Spinal cord (tissue), 9 donors: ENCODE measurements at regions not wholly inside any gene's neighbourhood (a gene's known extent, or its start where the extent isn't known, plus 50 kb on each side); places are given as distances from the start of the nearest gene placed in this dataset.
"Not testable (repeated sequence)": the region's sequence is repeated elsewhere in the genome, so short reads cannot be mapped to it uniquely, and the experiment has no call there.

Experiments
- DNase-seq, 6 donors: peaks; one replicate each; pipeline versions ENCODE4 v3.0.0 to v3.0.0-alpha.2; 2013 to 2015; ENCODE audit warnings: low spot score in 6 of 6, low read depth in 4 of 6
- H3K27ac ChIP-seq: one replicate; pipeline ENCODE4 v1.5.1; 2013; ENCODE audit warnings: low read depth, low read length, control low read depth
- H3K27me3 ChIP-seq: one replicate; pipeline ENCODE4 v1.6.1; 2013; ENCODE audit warnings: low read length; ENCODE audit not compliant: control insufficient read depth, insufficient read depth
- H3K36me3 ChIP-seq: one replicate; pipeline ENCODE4 v1.6.1; 2013; ENCODE audit warnings: low read length; ENCODE audit not compliant: control insufficient read depth, insufficient read depth
- H3K4me1 ChIP-seq: one replicate; pipeline ENCODE4 v1.6.1; 2013; ENCODE audit warnings: low read length; ENCODE audit not compliant: control insufficient read depth, insufficient read depth
- H3K4me3 ChIP-seq: one replicate; pipeline ENCODE4 v1.5.1; 2013; ENCODE audit warnings: low read depth, low read length, control low read depth
- H3K9me3 ChIP-seq: one replicate; pipeline ENCODE4 v1.6.1; 2013; ENCODE audit warnings: low read length; ENCODE audit not compliant: control insufficient read depth, insufficient read depth
- WGBS: methylation state at CpG from one replicate; pipeline ENCODE4 v1.1.5; 2013; ENCODE audit warnings: missing lambda C conversion rate; ENCODE audit not compliant: insufficient coverage; 5-methylcytosine and 5-hydroxymethylcytosine counted together
- donor health status: healthy.

DNA sequence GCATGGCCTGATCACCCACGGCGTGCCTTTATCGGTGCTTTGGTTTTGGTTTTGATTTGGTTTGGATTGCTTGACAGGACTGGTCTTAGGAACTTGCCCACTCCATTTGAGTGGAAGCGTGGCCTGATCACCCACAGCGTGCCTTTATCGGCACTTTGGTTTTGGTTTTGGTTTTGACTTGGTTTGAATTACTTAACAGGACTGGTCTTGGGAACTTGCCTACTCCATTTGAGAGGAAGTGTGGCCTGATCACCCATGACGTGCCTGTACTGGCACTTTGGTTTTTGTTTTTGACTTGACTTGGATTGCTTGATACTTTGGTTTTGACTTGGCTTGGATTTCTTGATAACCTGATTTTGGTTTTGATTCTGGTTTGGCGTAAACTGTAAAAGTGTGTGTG is 115.5 kb upstream of the PGR start:
- not testable (repeated sequence) for DNase-seq, H3K27ac ChIP-seq, H3K36me3 ChIP-seq, H3K9me3 ChIP-seq, H3K4me3 ChIP-seq, H3K4me1 ChIP-seq, H3K27me3 ChIP-seq
- WGBS = 94% methylated on average over 7 of the region's 8 CpGs

DNA sequence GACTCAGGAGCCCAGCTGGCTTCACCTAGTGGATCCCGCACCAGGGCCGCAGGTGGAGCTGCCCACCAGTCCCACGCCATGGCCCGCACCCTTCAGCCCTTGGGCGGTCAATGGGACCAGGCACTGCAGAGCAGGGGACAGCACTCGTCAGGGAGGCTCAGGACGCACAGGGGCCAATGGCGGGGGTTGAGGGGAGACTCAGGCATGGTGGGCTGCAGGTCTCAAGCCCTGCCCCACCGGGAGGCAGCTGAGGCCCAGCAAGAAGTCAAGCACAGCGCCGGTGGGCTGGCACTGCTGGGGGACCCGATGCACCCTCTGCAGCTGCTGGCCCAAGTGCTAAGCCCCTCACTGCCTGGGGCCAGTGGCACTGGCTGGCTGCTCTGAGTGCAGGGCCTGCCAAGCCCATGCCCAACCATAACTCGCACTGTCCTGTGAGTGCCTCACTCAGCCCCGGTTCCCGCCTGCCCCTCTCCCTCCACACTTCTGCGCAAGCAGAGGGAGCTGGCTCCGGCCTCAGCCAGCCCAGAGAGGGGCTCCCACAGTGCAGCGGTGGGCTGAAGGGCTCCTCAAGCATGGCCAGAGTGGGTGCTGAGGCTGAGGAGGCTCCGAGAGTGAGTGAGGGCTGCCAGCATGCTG is 111.7 kb upstream of the PGR start:
- 95% methylated on average over 18 of the region's 19 CpGs for WGBS
- no peak for DNase-seq

DNA sequence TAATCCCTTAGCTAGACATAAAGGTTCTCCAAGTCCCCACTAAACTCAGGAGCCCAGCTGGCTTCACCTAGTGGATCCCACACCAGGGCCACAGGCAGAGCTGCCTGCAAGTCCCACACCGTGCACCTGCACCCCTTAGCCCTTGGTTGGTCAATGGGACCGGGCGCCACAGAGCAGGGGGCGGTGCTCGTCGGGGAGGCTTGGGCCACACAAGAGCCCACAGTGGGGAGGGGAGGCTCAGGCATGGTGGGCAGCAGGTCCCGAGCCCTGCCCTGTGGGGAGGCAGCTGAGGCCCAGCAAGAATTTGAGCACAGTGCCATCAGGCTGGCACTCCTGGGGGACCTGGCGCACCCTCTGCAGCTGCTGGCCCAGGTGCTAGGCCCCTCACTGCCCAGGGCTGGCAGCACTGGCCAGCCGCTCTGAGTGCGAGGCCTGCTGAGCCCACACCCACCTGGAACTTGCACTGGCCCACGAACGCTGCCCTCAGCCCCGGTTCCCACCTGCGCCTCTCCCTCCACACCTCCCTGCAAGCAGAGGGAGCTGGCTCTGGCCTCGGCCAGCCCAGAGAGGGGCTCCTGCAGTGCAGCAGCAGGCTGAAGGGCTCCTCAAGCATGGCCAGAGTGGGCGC is 101.7 kb upstream of the PGR start:
- not testable (repeated sequence) for H3K27ac ChIP-seq, H3K36me3 ChIP-seq, H3K4me3 ChIP-seq, H3K4me1 ChIP-seq, DNase-seq, H3K9me3 ChIP-seq, H3K27me3 ChIP-seq
- WGBS = 95% methylated on average over 13 of the region's 16 CpGs

More for the DNA sequence above, 111.7 kb upstream of the PGR start:
- Histone ChIP-seq H3K4me3 (no peak overlapping the region), H3K36me3 (no peaks in the 10 kb centered on the region), H3K9me3 (peaks cover 2% of the 10 kb centered on the region), H3K4me1 (no peaks in the 10 kb centered on the region), H3K27me3 (no peaks in the 10 kb centered on the region), H3K27ac (no peak overlapping the region)

DNA sequence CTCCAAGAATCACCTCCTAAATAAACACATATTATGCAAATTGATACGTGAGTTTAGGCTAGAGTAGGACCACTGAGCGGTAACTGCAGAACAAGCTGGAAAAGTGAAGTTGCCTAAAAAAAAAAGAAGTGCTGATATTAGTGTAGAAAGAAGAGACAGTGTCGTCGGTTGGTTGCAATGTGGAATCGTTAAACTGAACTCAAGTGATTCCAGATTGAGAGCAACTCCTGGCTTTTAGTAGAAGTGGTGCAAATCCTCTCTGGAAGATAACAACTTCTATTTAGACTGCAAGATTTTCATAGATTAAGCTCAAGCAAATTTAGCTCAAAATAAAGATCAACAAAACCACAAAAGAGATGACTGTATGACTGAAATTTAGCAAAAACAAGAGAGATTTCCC is 97.0 kb upstream of the PGR start:
- no peaks in the 10 kb centered on the region for H3K27me3 ChIP-seq
- no peaks in the 10 kb centered on the region for H3K36me3 ChIP-seq
- no peak overlapping the region for H3K4me3 ChIP-seq
- no peak for DNase-seq
- no peaks in the 10 kb centered on the region for H3K4me1 ChIP-seq
- 94% methylated on average over 3 of the region's 5 CpGs for WGBS
- H3K9me3 ChIP-seq = peaks cover 3% of the 10 kb centered on the region
- no peak overlapping the region for H3K27ac ChIP-seq

DNA sequence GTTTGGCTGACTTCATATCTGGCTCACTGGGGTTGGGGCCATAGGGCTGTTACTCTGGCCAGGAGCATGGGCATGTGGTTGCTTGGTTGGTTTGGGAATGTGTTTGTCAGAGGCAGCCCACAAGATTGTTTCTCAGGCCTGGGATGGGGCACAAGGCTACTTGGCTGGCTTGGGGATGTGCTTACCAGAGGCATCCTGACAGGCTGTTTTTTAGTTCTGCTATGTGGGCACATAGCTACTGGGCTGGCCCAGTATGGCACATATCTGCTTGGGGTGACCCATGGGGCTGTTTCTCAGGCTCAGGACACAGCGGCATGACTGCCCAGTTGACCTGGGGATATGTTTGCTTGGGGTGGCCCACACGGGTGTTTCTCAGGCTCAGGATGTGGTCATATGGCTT is 94.6 kb upstream of the PGR start:
- WGBS = 67% methylated on average over 2 of the region's 2 CpGs
- Histone ChIP-seq H3K4me3 (no peak overlapping the region), H3K27ac (no peak overlapping the region), H3K27me3 (no peaks in the 10 kb centered on the region), H3K4me1 (no peaks in the 10 kb centered on the region), H3K36me3 (no peaks in the 10 kb centered on the region), H3K9me3 (no peaks in the 10 kb centered on the region)
- DNase-seq = no peak

DNA sequence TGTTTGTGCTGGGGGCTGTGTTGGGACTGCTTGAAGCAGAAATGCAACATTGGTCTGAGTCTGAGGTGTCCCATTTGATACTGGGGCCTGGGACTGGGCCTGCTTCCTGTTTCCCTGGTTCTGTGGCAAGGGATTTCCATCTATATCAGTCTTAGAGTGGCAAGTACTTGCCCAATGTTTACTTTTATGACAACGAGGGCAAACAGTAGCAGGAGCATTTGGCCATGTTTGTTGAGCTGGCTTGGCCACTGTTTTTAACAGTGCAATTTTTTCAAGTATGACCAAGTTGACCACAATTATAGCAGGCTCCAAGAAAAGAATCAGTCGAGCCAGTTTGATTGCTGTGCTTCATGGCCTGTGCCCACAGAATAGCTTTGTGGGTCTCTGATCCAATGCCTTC is 88.5 kb upstream of the PGR start:
- H3K9me3 ChIP-seq, H3K27me3 ChIP-seq, DNase-seq, H3K4me1 ChIP-seq, H3K4me3 ChIP-seq, H3K36me3 ChIP-seq, H3K27ac ChIP-seq: not testable (repeated sequence)
- 67% methylated on average over 1 of the region's 2 CpGs for WGBS

DNA sequence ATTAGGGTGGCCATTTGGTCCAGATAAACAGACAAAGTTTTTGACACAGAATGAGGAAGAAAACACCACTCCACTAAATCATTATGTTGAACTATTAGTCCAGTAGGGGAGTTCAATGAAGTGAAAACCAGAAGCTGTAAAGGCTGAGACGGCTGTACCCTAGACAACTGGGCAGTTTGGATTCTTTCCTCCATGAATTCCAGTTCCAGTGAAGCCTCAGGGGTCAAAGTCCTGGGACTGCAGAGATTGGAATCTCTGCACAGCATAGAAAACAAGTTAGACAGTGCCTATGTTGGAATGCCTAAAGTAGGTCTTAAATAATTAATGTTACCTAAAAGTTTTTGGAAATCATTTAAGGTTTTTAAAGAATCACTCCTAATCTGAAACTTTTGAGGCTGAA is 86.5 kb upstream of the PGR start:
- H3K4me3 ChIP-seq, H3K27me3 ChIP-seq, H3K27ac ChIP-seq, H3K36me3 ChIP-seq, H3K9me3 ChIP-seq, H3K4me1 ChIP-seq: not testable (repeated sequence)
- DNase-seq = peak in 1 of 6 donors; percentile 5
- 50% methylated on average over 1 of the region's 1 CpG for WGBS

DNA sequence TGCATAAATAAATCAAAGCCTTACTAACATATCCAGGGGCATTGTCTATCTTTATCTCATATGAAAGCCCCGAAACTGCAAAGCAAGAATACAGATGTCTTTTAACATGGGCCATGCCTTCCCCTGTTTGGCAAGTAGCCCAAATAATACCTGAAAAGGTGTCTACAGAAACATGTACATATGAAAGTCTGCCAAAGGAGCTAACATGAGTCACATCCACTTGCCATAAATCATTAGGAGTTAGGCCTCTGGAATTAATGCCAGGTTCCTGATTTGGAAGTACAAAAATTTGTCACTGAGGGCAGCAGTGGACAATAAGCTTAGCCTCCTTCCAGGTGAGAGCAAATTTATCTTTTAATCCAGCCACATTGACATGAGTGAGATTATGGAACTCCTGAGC is 85.5 kb upstream of the PGR start:
- 60% methylated on average over 1 of the region's 1 CpG for WGBS
- H3K36me3 ChIP-seq = no peaks in the 10 kb centered on the region

DNA sequence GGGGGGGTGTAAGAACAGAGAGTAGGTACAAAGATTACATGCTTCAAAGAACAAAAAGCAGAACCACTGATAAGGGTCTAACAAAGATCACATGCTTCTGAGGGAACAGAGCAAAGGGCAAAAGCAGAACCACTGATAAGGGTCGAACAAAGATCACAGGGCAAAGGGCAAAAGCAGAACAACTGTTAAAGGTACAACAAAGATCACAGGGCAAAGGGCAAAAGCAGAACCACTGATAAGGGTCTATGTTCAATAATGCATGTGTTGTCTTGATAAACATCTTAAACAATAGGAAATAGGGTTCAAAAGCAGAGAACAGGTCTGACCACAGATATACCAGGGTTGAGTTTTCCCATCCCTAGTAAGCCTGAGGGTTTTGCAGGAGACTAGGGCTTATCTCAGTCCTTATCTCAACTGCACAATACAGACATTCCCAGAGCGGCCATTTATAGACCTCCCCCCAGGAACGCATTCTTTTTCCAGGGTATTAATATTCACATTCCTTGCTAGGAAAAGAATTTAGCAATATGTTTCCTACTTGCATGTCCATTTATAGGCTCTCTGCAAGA is 81.9 kb upstream of the PGR start:
- Histone ChIP-seq H3K27me3 (no peaks in the 10 kb centered on the region), H3K36me3 (no peaks in the 10 kb centered on the region), H3K27ac (no peak overlapping the region), H3K4me3 (no peak overlapping the region), H3K9me3 (peaks cover 5% of the 10 kb centered on the region), H3K4me1 (no peaks in the 10 kb centered on the region)
- DNase-seq = no peak
- WGBS = 60% methylated on average over 1 of the region's 3 CpGs

More for the DNA sequence above, 85.5 kb upstream of the PGR start:
- Histone ChIP-seq H3K4me1 (no peaks in the 10 kb centered on the region), H3K4me3 (no peak overlapping the region), H3K9me3 (no peaks in the 10 kb centered on the region), H3K27ac (no peak overlapping the region), H3K27me3 (no peaks in the 10 kb centered on the region)
- DNase-seq = no peak

DNA sequence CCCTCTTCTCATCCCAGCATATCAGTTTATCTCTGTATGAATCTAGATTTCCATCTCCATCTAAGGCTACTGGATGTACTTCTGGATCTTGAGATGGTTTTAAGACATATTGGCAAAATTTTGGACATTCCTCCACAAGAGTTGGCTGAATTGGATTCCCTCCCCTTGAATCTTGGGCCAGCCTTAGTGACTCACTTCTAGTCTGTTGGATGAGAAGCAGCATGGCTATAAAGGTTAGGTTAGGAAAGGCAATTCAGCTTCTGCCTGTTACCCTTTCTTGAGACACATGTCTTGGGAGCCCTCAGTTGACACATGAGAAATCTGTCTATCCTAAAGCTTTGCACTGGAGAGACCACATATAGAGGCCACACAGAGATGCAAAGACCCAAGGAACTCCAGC is 73.0 kb upstream of the PGR start:
- peaks cover 7% of the 10 kb centered on the region for H3K9me3 ChIP-seq
- H3K4me1 ChIP-seq = no peaks in the 10 kb centered on the region
- no peaks in the 10 kb centered on the region for H3K27me3 ChIP-seq
- no peak overlapping the region for H3K27ac ChIP-seq
- H3K36me3 ChIP-seq = no peaks in the 10 kb centered on the region
- no peak for DNase-seq
- no peak overlapping the region for H3K4me3 ChIP-seq
